Uterus (tissue), 2 donors: ENCODE measurements at regions not wholly inside any gene's neighbourhood (a gene's known extent, or its start where the extent isn't known, plus 50 kb on each side); places are given as distances from the start of the nearest gene placed in this dataset.

Experiments
- CTCF ChIP-seq, 4 experiments: fragments of 200-600 bp in 2 of 4; fragments of 450-650 bp in 2 of 4; sonication (generic) in 2 of 4; IDR thresholded peaks; one replicate each; pipeline ENCODE4 v1.5.1; 2016 to 2019; ENCODE audit warnings: antibody characterized with exemption in 4 of 4, mild to moderate bottlenecking in 2 of 4, moderate library complexity in 1 of 4
- POLR2A ChIP-seq, 2 donors: fragments of 450-650 bp; IDR thresholded peaks; one replicate each; pipeline ENCODE4 v1.6.1; 2016; ENCODE audit warnings: antibody characterized with exemption in 2 of 2, mild to moderate bottlenecking in 1 of 2, moderate library complexity in 1 of 2

- no peak for TF ChIP-seq CTCF (IDR thresholded peaks at IDR 0.05)
- no peak for TF ChIP-seq POLR2A (IDR thresholded peaks at IDR 0.05)
Measured at GRCh38 chr12:88391556-88391955, 188.7 kb downstream of the KITLG start.
